ENCODE measurements at regions not wholly inside any gene's neighbourhood (a gene's known extent, or its start where the extent isn't known, plus 50 kb on each side); places are given as distances from the start of the nearest gene placed in this dataset.

DNA sequence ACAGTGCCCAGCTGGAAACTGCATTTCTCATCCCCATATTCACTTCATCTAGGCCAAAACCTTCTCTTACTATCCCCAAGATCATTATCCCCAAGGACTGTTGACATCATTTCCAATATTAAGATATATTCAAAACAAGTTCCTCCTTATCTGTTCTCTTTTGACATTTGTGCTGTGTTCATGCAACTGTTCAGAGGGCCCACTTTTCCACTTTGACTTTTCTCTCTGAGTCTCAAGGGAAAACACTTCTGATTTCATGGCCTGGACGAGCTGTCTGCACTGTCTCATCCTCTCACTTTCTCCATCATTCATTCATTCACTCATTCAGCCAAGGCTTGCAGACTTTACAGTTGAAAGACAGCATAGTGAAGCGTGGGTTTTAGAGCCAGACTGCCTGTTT is 173.7 kb upstream of the DAPK1 start:
- DNase-seq, result no peak
- TF ChIP-seq GATA1 (IDR thresholded peaks at IDR 0.05; ENCODE audit: low read depth, low read length) (no peak), POLR2A (IDR thresholded peaks at IDR 0.05; ENCODE audit: low read length) (no peak)

DNA sequence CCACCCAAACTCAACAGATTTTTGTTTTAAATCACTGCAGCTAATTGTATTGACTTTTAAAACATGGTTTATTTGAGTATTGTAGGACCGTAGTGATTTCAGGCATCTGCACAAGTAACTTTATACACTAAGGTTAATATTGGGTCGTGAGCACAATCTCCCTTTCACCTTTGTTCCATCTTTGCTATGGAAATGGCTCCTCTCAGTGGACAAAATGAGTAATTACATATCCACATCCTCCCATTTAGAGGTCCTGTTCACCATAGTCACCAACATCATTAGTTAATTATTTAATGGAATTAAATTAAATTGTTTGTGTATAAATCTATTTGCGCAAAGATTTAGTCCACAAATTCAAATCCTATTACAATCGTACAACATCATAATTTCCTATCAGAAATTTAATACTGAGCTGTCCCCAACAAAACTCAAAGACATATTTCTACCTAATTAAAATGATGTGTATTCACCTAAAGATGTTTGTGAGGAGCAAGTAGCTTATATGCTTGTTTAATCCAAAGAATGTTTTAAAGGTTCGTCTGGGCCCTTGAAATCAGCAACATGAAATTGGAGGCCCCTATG is 173.0 kb upstream of the DAPK1 start:
- TF ChIP-seq GATA1 (IDR thresholded peaks at IDR 0.05; ENCODE audit: low read depth, low read length), result no peak
- no peak for TF ChIP-seq POLR2A (IDR thresholded peaks at IDR 0.05; ENCODE audit: low read length)
- DNase-seq, result peak; percentile 51 to 75

DNA sequence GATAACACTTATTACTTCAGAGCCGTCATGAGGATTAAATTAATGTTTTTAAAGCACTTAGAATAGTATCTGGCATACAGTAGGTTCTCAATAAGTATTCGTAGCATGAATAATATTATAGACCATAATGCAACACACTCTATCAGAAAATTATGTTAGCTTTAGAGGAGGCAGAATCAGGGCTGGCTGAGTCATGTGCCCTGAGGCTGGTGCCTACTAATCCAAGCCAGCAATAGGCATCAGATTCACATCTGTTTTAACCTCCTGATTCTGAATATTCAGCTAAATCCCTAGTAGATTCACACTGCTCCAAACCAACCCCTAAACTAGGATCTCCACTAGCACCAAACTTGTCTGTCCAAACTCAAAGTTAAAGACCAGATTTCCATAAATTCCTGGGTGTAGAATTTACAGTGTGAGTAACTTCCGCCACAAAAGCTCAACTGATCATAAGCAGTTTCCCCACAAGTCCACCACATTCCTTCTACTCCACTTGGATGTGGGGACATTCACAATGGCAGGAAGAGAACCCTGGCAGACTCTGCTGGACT is 170.0 kb upstream of the DAPK1 start:
- no peak for TF ChIP-seq POLR2A (IDR thresholded peaks at IDR 0.05; ENCODE audit: low read length)
- no peak for TF ChIP-seq GATA1 (IDR thresholded peaks at IDR 0.05; ENCODE audit: low read depth, low read length)
- no peak for DNase-seq

- DNase-seq, result peak in 1 of 2 experiments; percentile 21
- no peak for TF ChIP-seq POLR2A (IDR thresholded peaks at IDR 0.05; ENCODE audit: low read length)
- TF ChIP-seq GATA1 (IDR thresholded peaks at IDR 0.05; ENCODE audit: low read depth, low read length), result no peak
These were observed 163.9 kb upstream of the DAPK1 start for GRCh38 chr9:87333802-87334201.

GRCh38 chr9:87334366-87334765 is 163.3 kb upstream of the DAPK1 start:
- no peak for DNase-seq
- TF ChIP-seq GATA1 (IDR thresholded peaks at IDR 0.05; ENCODE audit: low read depth, low read length), result no peak

GRCh38 chr9:87336407-87336806 is 161.3 kb upstream of the DAPK1 start:
- TF ChIP-seq GATA1 (IDR thresholded peaks at IDR 0.05; ENCODE audit: low read depth, low read length), result no peak
- TF ChIP-seq POLR2A (IDR thresholded peaks at IDR 0.05; ENCODE audit: low read length), result no peak
- peak; percentile 58 to 68 for DNase-seq

DNA sequence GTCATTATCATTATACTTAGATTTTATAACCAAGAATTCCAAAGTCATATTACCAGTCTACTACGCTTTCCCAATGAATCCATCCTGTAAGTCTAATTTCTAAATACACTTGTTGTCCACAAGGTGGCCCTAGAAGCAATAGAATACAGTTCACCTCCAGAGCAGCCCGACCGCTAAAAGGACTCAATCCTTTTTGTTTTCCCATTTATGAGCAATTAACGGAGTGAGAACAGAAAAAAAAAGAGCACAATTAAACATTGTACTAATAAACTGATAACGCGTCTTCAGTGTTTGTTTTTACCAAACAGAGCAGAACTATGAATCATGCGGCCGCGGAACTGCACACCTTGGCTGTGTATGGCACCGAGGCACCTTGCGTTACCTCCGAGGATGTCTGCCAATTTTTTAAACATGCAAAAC is 160.7 kb upstream of the DAPK1 start:
- TF ChIP-seq GATA1 (IDR thresholded peaks at IDR 0.05; ENCODE audit: low read depth, low read length), result no peak
- TF ChIP-seq POLR2A (IDR thresholded peaks at IDR 0.05; ENCODE audit: low read length), result no peak
- DNase-seq, result peak; percentile 83 to 87

DNA sequence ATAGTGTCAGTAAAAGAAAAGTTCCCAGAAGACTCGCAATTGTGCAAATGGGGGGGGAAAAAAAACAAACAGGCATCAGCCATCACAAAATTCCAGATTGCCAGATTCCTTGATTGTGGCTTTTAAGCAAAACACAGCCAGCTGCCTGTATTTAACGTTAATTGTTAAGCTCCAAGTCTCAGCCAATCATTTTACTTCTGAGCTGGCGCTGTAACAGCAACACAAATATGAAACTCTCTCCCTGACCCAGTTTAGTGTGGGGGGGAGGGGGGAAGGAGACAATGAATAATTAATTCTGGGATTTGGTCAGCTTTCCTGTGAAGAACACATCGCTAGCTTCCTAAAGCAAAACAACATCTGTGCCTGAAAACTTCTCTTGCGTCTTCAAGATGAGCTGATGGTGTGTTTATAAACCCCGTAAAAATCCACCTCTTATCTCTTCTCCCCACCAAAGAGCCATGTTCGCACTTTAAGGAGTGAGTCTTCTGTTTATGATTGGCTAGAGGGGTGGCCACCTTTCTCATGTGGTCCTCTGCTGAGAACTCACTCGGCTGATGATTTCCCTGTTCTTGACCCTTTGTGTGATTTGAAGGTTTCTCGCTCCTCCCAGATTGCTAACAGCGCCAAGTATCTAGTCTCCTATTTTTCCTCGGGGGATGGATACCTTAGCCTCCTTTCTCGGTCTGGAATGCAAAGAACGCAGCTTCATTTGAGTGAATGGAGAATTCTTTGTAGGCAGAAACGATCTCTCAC is 160.2 kb upstream of the DAPK1 start:
- TF ChIP-seq POLR2A (IDR thresholded peaks at IDR 0.05; ENCODE audit: low read length), result no peak
- TF ChIP-seq GATA1 (IDR thresholded peaks at IDR 0.05; ENCODE audit: low read depth, low read length), result no peak

DNA sequence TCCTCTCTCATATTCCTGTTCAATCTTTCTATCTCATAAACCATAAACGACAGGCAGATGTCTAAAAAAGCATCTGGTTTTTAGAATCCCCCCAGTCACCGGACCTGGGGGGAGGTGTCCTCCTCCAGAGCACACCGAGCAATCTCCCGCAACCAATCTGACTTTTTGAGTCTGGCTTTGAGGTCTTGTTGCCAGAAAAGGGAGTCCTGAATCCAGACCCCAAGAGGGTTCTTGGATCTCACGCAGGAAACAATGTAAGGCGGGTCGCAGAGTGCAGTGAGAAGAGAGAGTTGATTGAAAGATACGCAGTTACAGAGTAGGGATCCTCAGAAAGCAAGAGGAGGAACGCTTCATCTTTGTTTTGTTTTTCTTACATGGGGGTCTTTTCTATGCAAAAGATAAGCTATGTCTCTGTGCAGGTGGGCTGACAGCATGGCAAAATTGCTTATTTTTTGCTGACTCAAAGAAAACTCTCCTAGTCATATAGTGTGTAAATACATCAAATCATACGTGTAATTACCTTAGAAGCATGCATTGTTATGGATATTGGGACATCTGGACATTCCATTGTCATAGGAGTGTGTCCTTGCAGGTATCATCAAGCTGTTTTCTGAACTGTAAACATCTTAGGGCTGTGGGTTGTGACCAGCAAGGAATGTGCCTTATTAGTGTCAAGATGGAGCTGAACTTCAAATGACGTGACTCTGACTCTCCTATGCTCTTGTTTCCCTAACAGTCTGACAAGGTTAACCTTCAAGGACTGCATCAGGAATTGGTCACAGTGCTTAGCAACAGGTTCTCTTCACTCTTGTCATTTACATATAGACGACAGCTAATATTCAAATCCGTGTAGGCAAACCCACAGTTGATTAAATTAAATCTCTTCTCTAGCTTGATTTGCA is 159.3 kb upstream of the DAPK1 start:
- TF ChIP-seq POLR2A (IDR thresholded peaks at IDR 0.05; ENCODE audit: low read length), result no peak
- TF ChIP-seq GATA1 (IDR thresholded peaks at IDR 0.05; ENCODE audit: low read depth, low read length), result no peak
- DNase-seq, result no peak

More for the DNA sequence above, 160.2 kb upstream of the DAPK1 start:
- DNase-seq, result peak; percentile 13 to 19

GRCh38 chr9:87340391-87340790 is 157.3 kb upstream of the DAPK1 start:
- TF ChIP-seq GATA1 (IDR thresholded peaks at IDR 0.05; ENCODE audit: low read depth, low read length) (no peak), POLR2A (IDR thresholded peaks at IDR 0.05; ENCODE audit: low read length) (no peak)
- DNase-seq, result no peak

DNA sequence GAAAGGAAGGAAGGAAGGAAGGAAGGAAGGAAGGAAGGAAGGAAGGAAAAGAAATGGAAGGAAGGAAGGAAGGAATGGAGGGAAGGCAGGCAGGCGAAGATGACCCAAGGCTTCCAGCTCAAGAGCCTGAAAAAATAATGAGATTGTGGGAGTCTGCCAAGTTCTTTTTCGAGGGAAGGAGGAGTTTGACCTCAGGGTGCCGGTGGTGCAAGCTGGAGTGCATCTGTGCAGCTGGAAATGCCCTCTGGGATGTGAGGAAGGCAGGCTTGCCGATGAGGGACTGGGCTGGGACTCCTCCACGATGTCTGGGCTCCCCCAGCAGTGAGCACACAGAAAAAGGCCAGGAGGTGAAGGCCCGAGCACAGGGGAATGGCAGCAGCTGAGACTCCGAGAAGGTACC is 154.9 kb upstream of the DAPK1 start:
- TF ChIP-seq GATA1 (IDR thresholded peaks at IDR 0.05; ENCODE audit: low read depth, low read length) (no peak), POLR2A (IDR thresholded peaks at IDR 0.05; ENCODE audit: low read length) (no peak)
- no peak for DNase-seq

DNA sequence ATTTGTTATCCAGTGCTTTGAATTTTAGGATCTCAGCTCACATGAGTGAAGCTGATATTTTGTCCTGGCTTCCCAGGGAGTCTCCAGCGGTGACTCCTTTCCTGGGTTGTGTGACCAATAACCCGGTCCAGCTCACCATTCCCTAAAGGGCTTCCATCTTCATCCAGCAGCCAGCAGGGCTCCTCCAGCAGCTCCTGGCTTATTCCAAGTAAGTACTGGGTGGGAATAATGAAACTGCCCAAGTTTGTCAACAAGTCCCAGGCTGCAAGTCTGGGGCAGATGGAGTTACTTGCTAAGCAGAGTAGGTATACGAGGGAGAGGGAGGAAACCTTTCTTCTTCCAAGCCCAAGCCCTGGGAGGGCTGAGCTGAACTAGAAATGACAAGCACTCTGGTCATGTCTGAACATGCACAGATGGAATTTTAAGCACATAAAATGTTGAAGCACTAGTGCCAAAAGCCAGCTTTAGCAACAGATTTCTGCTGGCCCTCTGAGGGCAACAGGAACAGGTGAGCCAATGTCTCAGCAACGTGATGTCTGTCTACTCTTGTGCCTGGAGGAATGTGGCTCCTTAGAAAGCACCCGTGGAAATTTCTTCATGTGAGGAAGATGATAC is 153.7 kb upstream of the DAPK1 start:
- no peak for DNase-seq
- TF ChIP-seq GATA1 (IDR thresholded peaks at IDR 0.05; ENCODE audit: low read depth, low read length) (no peak), POLR2A (IDR thresholded peaks at IDR 0.05; ENCODE audit: low read length) (no peak)

GRCh38 chr9:87346061-87346665 is 151.5 kb upstream of the DAPK1 start:
- no peak for DNase-seq
- TF ChIP-seq GATA1 (IDR thresholded peaks at IDR 0.05; ENCODE audit: low read depth, low read length), result no peak
- no peak for TF ChIP-seq POLR2A (IDR thresholded peaks at IDR 0.05; ENCODE audit: low read length)
